NCI-H2107 (cell line): ENCODE measurements at regions not wholly inside any gene's neighbourhood (a gene's known extent, or its start where the extent isn't known, plus 50 kb on each side); places are given as distances from the start of the nearest gene placed in this dataset.

Experiments used
- DNase-seq: peaks from one replicate; lab custom pipeline; 2025; lab: John Stamatoyannopoulos, UW

- no peak for DNase-seq
Observed at GRCh38 chr1:193712392-193712791, 526.0 kb upstream of the B3GALT2 start.

GRCh38 chr1:193709607-193710006 lies 523.2 kb upstream of the B3GALT2 start:
- no peak for DNase-seq

- DNase-seq = no peak
Observed at GRCh38 chr1:193707271-193708021, 521.0 kb upstream of the B3GALT2 start.

GRCh38 chr1:193706766-193707165 lies 520.4 kb upstream of the B3GALT2 start:
- DNase-seq = no peak

- no peak for DNase-seq
Observed at GRCh38 chr1:193705554-193705981, 519.2 kb upstream of the B3GALT2 start.

GRCh38 chr1:193703655-193704054 lies 517.2 kb upstream of the B3GALT2 start:
- DNase-seq = no peak

GRCh38 chr1:193703121-193703520 lies 516.7 kb upstream of the B3GALT2 start:
- no peak for DNase-seq

GRCh38 chr1:193701759-193702158 lies 515.3 kb upstream of the B3GALT2 start:
- no peak for DNase-seq

GRCh38 chr1:193700710-193701355 lies 514.4 kb upstream of the B3GALT2 start:
- DNase-seq = no peak

- no peak for DNase-seq
Observed at GRCh38 chr1:193699261-193699660, 512.8 kb upstream of the B3GALT2 start.

GRCh38 chr1:193697776-193698175 lies 511.4 kb upstream of the B3GALT2 start:
- no peak for DNase-seq

GRCh38 chr1:193697115-193697762 lies 510.8 kb upstream of the B3GALT2 start:
- DNase-seq = no peak

GRCh38 chr1:193694741-193695140 lies 508.3 kb upstream of the B3GALT2 start:
- no peak for DNase-seq

- no peak for DNase-seq
Observed at GRCh38 chr1:193685986-193686385, 499.6 kb upstream of the B3GALT2 start.

GRCh38 chr1:193681422-193681821 lies 495.0 kb upstream of the B3GALT2 start:
- DNase-seq = no peak

GRCh38 chr1:193680924-193681316 lies 494.5 kb upstream of the B3GALT2 start:
- no peak for DNase-seq

- DNase-seq = no peak
Observed at GRCh38 chr1:193680247-193680923, 494.0 kb upstream of the B3GALT2 start.

- no peak for DNase-seq
Observed at GRCh38 chr1:193677874-193678273, 491.5 kb upstream of the B3GALT2 start.

- no peak for DNase-seq
Observed at GRCh38 chr1:193676996-193677549, 490.7 kb upstream of the B3GALT2 start.

- DNase-seq = no peak
Observed at GRCh38 chr1:193674292-193674944, 488.0 kb upstream of the B3GALT2 start.

- DNase-seq = no peak
Observed at GRCh38 chr1:193666485-193667083, 480.2 kb upstream of the B3GALT2 start.
